ENCODE measurements at regions not wholly inside any gene's neighbourhood (a gene's known extent, or its start where the extent isn't known, plus 50 kb on each side); places are given as distances from the start of the nearest gene placed in this dataset.
A peak's percentile ranks its signal among the peaks of the same experiment; 100 is the strongest.

GRCh38 chr5:15023266-15023665, 151.7 kb upstream of the ANKH start:
- H3K4me3 ChIP-seq: no peak overlapping the region
- no peak for DNase-seq (ENCODE audit: low read depth in 1 of 2, low spot score in 1 of 2)
- no peaks in the 10 kb centered on the region for H3K36me3 ChIP-seq
- H3K27me3 ChIP-seq: no peaks in the 10 kb centered on the region
- H3K27ac ChIP-seq: no peak overlapping the region
- H3K4me1 ChIP-seq (ENCODE audit: low read depth): no peaks in the 10 kb centered on the region
- TF ChIP-seq CTCF (IDR thresholded peaks at IDR 0.05; ENCODE audit: low read depth, low read length): no peak
- H3K9me3 ChIP-seq (ENCODE audit: low read depth): no peaks in the 10 kb centered on the region

- H3K27ac ChIP-seq: peak overlapping the region; percentile 74
- no peaks in the 10 kb centered on the region for H3K9me3 ChIP-seq (ENCODE audit: low read depth)
- peak in 1 of 2 donors; percentile 82 for DNase-seq (ENCODE audit: low read depth in 1 of 2, low spot score in 1 of 2)
- H3K36me3 ChIP-seq: no peaks in the 10 kb centered on the region
- H3K4me1 ChIP-seq (ENCODE audit: low read depth): no peaks in the 10 kb centered on the region
- TF ChIP-seq CTCF (IDR thresholded peaks at IDR 0.05; ENCODE audit: low read depth, low read length): no peak
- H3K27me3 ChIP-seq: no peaks in the 10 kb centered on the region
- H3K4me3 ChIP-seq: no peak overlapping the region
Observed at GRCh38 chr5:15021266-15022046, 149.9 kb upstream of the ANKH start.

DNA sequence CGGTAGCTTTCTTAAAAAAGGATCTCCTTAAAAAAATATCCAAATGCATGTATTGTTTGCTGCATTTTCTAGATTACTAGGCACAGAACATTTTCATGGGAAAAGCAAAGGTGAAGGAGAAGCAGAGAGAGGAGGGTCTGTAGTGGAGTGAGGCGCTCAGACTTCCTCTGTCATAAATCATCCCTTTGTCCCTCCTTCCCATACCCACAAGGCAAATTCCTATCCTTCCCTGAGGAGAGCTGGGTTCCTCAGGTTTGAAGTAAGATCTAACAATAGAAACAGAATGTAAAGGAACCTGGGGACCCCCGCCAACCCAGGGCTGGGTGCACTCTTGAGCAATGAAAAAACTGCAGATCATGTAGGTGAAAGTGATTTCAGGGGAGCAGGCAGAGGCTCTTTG, 149.2 kb upstream of the ANKH start:
- TF ChIP-seq CTCF (IDR thresholded peaks at IDR 0.05; ENCODE audit: low read depth, low read length): no peak

DNA sequence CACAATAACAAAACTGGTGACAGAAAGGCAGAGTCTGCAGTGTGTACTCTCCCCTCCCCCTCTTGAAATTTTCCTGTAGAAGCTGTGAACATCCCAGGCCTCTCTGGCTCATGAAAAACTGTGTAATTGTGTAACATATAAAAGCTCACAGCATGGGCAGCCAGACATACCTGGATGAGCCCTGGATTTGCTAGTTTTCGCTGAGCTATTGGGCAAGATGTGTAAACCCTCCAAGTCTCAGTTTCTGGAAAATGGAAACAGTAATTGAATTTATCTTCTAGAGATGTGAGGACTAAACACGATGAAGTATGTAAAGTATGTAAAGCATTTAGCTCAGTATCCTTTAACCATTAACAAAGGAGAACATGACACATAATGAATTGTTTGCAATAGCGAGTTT, 143.2 kb upstream of the ANKH start:
- H3K36me3 ChIP-seq: no peaks in the 10 kb centered on the region
- TF ChIP-seq CTCF (IDR thresholded peaks at IDR 0.05; ENCODE audit: low read depth, low read length): no peak
- H3K27ac ChIP-seq: no peak overlapping the region
- peak in 1 of 2 donors; percentile 67 for DNase-seq (ENCODE audit: low read depth in 1 of 2, low spot score in 1 of 2)
- no peaks in the 10 kb centered on the region for H3K9me3 ChIP-seq (ENCODE audit: low read depth)
- H3K27me3 ChIP-seq: no peaks in the 10 kb centered on the region
- no peak overlapping the region for H3K4me3 ChIP-seq
- peaks cover 3% of the 10 kb centered on the region for H3K4me1 ChIP-seq (ENCODE audit: low read depth)

More for the DNA sequence above, 149.2 kb upstream of the ANKH start:
- H3K27ac ChIP-seq: peak overlapping the region; percentile 74
- no peak for DNase-seq (ENCODE audit: low read depth in 1 of 2, low spot score in 1 of 2)
- H3K36me3 ChIP-seq: no peaks in the 10 kb centered on the region
- H3K27me3 ChIP-seq: no peaks in the 10 kb centered on the region
- no peak overlapping the region for H3K4me3 ChIP-seq
- no peaks in the 10 kb centered on the region for H3K4me1 ChIP-seq (ENCODE audit: low read depth)
- no peaks in the 10 kb centered on the region for H3K9me3 ChIP-seq (ENCODE audit: low read depth)

DNA sequence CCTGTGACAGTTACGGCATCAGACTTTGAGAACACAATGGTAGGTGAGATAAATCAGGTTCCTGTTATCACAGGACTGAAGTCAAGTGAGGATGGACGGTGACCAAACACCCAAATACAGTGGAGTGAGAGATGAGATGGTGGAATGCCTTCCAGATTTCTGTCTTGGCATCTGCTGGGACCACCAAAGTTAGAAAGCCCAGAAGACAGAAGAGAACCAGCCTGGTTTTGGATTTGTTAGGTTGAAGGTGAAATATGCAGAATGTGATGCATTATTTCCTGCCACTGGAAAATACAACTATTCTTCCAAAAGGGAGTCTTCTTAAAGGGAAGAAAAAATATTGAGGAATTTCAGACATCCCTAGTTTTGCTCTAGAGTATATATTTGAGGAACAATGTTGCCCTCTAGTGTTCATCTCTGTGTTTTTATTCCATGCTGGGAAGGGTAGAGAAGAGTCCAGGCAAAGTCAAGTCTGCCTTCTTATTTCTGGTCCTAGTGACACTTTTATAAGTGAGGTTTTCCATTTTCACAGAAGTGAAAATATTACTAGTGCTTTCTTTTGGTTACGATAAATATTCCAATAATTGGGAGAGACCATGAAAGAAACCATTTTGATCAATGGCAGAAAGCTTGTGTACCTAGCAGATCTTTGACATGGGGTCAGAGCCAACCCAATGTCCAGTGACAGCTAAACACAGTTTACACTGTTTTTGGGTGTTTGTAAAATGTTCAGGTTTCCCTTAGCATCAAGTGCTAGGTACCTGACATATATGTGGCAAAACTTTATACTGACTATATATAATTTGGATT, 142.3 kb upstream of the ANKH start:
- peak; percentile 81 to 85 for DNase-seq (ENCODE audit: low read depth in 1 of 2, low spot score in 1 of 2)
- no peak overlapping the region for H3K4me3 ChIP-seq

More for the DNA sequence above, 142.3 kb upstream of the ANKH start:
- peak; percentile 62 for TF ChIP-seq CTCF (IDR thresholded peaks at IDR 0.05; ENCODE audit: low read depth, low read length)
- H3K27me3 ChIP-seq: no peaks in the 10 kb centered on the region
- no peaks in the 10 kb centered on the region for H3K36me3 ChIP-seq
- peaks cover 3% of the 10 kb centered on the region for H3K4me1 ChIP-seq (ENCODE audit: low read depth)
- no peaks in the 10 kb centered on the region for H3K9me3 ChIP-seq (ENCODE audit: low read depth)
- H3K27ac ChIP-seq: no peak overlapping the region
